Fibroblast of skin of abdomen (primary cell): ENCODE measurements at regions not wholly inside any gene's neighbourhood (a gene's known extent, or its start where the extent isn't known, plus 50 kb on each side); places are given as distances from the start of the nearest gene placed in this dataset.
A peak's percentile ranks its signal among the peaks of the same experiment; 100 is the strongest.
"Not testable (repeated sequence)": the region's sequence is repeated elsewhere in the genome, so short reads cannot be mapped to it uniquely, and the experiment has no call there.

Source experiments
- DNase-seq: peaks from one replicate; pipeline ENCODE4 v3.0.0-alpha.2; 2013

- DNase-seq: no peak
These were observed 558.1 kb downstream of the ETS1 start for GRCh38 chr11:128029219-128029722.

GRCh38 chr11:128026596-128026995 is 560.8 kb downstream of the ETS1 start:
- peak; percentile 93 for DNase-seq

GRCh38 chr11:128022761-128023160 is 564.6 kb downstream of the ETS1 start:
- no peak for DNase-seq

- DNase-seq: peak; percentile 63
These were observed 565.4 kb downstream of the ETS1 start for GRCh38 chr11:128022007-128022368.

- no peak for DNase-seq
These were observed 565.9 kb downstream of the ETS1 start for GRCh38 chr11:128021349-128022006.

DNA sequence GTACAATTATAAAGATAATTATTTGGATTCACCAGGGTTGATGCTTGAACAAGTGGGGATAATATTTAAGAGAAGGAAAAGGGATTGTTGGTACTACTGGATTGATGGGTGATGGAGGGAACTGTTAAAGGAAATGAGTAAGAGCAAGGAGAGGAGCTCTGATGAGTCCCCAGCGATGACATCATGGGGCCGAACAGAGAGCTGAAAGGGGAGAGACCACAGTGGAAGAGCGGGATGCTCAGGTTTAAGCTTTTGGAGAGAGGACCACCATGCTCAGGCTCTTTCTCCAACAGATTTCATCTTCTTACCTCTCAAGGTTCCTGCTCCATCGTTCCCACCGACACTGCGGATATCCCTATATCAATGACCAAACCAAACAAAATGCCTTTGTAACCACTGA is 568.7 kb downstream of the ETS1 start:
- DNase-seq: no peak

DNA sequence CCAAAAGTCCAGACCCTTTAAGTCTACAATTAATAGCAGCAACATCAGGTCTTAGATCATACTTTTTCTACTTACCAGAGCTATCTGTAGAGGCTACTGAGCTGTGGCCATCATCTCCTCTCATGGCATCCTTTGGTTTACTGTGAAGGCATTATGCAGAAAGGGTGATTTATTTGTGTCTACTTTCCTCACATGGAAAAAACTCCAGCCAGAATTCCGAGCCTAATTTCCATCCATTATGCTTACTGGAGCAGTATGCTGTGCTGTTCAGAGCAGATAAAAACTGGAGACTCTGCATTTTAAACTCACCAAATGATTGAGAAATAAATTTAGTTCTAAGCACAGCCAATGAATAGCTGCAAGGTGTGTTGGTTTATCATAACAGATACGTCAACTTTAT is 581.8 kb downstream of the ETS1 start:
- DNase-seq: no peak

GRCh38 chr11:127998421-127998820 is 588.9 kb downstream of the ETS1 start:
- DNase-seq: peak; percentile 49

DNA sequence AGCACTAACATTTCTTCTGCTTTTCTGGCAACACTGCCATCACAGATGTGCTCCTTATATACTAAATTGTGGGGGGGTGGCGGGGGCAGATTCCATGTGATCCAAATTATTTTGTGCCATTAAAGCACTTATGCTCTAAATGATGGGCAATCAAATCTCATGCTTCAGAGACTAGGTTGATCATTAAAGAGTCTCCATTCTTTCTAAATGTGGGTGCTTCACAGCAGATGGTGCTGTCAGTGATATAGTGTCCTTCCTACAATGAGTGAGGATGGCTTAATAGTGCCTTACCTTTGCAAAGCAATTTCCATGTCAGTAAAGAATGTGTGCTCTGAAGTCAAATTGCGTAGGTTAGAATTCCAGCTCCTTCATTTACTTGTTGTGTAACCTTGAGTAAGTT is 589.8 kb downstream of the ETS1 start:
- DNase-seq: no peak

GRCh38 chr11:127996825-127997224 is 590.5 kb downstream of the ETS1 start:
- peak; percentile 66 for DNase-seq

DNA sequence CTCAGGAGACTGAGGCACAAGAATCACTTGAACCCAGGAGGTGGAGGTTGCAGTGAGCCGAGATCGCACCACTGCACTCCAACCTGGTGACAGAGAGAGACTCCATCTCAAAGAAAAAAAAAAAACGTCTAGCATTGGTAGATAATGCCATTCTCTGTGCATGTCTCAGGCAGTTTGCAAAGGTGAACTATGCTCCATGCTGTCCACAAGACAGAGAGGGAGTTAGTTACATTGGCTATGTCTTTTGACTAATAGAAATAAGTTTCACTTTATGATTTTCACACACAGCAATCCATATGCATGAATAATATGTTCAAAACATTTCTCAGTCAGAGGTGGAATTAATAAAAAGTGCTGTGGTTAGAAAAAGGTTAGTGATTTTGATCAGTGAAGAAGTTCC is 591.4 kb downstream of the ETS1 start:
- peak; percentile 27 for DNase-seq

DNA sequence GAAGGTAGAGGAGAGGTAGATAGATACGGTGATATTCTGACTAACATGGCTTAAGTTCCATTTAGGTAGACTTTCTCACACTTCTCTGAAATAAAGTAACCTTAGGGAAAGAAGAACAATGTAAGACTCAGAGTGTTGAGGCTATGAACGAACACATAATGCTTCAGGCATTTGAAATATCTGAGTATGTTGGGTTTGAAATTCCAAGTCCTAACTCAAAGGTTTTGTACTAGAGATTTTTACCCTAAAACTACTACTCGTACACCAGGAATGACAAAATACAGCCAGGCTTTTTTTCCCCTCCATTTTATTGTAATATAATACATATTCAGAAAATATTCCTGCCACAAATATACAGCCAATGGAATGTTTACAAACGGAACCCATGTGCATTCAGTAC is 592.6 kb downstream of the ETS1 start:
- peak; percentile 86 for DNase-seq

- no peak for DNase-seq
These were observed 593.6 kb downstream of the ETS1 start for GRCh38 chr11:127993788-127994187.

- no peak for DNase-seq
These were observed 594.1 kb downstream of the ETS1 start for GRCh38 chr11:127993281-127993680.

GRCh38 chr11:127986073-127986472 is 601.3 kb downstream of the ETS1 start:
- DNase-seq: no peak

- no peak for DNase-seq
These were observed 614.5 kb downstream of the ETS1 start for GRCh38 chr11:127972816-127973215.

DNA sequence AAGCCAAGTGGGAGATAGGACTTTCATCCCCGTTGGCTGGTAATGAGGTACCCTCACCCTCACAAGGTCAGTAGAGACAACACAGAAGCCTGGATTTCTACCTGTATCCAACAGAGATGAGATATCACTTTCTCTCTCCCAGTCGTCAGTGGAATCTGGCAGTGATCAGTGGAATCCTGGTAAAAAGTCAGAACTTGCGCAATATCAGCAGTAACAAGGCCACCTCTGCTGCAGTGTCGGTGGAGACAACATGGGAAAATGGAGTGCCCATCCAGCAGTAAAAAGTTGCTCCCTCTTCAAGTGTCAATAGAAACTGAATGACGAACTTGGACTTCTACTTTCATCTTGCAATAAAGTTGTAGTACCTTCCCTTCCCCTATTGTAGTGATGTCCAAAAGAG is 615.9 kb downstream of the ETS1 start:
- DNase-seq: no peak

DNA sequence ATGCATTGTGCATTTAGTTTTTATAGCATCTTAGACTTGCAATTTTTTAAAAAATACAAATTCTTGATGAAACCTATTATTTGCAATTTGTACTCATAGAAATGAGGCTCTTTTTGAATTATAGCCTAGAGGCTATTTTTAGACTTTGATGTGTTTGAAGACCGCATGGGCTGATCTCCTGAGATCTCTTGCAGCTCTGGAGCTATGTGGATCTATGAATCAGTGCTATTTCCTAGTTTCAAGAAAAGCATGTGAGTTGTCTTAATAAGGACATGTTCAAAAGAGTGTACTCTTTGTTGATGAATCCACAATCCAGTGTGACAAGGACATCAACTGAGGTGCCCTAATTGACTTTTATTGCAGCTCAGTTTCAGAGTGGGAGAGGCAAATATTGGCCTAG is 620.5 kb downstream of the ETS1 start:
- DNase-seq: no peak

DNA sequence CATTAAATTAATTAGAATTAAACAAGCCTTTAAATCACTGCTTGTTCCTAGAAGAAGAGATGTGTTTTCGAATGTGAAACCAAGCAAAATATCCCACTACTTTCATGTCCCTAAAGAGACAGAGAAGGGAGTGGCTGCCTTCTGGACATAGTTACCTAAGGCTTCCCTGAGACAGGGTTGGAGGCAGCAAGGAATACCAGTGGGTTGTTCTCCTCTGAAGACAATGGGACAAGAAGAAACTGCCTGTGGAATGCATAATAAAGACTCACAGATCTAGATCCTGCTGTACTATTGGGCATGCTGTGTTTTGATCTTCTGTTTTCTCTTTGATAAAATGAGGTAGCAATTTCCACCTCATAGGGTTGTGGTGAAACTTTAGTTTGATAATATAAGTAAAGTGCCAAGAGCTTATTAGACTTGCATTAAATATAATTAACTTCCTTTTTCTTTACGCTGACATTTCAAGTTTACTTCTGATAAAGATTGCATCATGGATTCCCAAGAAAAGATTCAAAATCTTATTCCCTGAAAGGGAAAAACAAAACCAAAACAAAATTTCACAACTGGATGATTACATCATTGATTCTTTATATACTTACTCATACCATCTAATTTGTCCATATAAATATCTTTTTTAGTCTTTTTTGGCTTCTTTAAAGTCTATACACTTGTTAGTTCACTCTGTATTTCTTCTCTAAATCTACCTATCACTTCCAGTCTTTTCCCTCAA is 621.3 kb downstream of the ETS1 start:
- no peak for DNase-seq

DNA sequence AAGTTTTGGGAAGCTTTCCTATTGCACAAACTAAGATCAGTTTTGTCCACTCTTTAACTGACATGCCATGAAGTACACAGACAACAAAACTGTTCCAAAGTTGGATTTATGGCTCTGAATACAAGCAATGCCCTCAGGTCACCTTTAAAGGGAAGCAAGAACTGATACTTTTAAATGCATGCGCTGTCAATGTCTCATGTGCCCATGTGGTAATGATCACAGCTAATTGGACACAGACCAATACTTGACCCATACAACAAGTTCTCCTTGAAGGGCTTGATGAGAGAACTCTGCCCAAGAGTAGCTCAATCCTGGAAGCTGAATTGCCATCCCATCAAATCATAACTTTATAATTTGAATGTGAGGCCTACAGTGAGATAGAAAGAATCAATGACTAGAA is 624.9 kb downstream of the ETS1 start:
- no peak for DNase-seq

GRCh38 chr11:127950162-127950561 is 637.2 kb downstream of the ETS1 start:
- no peak for DNase-seq

- DNase-seq: peak; percentile 17
These were observed 643.6 kb downstream of the ETS1 start for GRCh38 chr11:127943763-127944162.

DNA sequence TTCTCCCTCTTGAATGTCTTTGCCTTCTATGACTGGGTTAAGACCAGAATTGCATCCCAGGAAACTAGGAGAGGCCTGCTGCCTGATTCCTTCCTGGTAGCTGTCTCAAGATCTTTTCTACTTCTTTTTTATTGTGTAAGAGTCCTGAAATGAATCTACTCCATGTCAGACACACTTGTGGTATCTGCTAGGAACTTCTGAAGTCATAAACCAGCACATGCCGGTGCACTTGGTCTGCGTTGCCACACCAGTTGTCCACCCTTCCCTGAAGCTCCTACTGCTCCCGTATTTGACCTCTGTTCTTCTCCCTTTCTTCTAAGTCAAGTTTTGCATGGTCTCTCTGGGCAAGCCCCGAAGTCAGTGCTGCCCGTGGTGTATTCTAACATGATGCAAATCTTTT is 644.2 kb downstream of the ETS1 start:
- no peak for DNase-seq

DNA sequence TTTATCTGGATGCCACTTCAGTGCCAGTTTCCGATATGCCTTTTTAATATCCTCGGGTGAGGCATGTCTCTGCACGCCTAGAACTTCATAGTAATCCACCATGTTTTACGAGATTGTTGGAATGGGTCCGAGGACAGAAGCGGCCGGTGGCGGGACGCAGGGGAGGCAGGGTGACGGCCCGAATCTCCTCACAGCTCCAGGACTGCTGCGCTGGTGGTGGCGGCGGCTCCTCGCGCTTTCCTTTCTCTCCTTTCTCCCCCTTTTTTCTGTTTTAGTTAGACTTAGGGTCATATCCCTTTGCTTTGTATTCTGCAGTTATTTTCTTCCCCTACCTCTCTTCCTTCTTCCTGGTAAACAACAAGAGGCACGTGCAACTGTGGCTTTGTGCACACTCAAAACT is 645.8 kb downstream of the ETS1 start:
- DNase-seq: not testable (repeated sequence)
